Right lobe of liver (tissue), 6 donors: ENCODE measurements at regions not wholly inside any gene's neighbourhood (a gene's known extent, or its start where the extent isn't known, plus 50 kb on each side); places are given as distances from the start of the nearest gene placed in this dataset.
"Not testable (repeated sequence)": the region's sequence is repeated elsewhere in the genome, so short reads cannot be mapped to it uniquely, and the experiment has no call there.

ENCODE experiments used
- ATAC-seq, 4 donors: fragments of 200-7000 bp; cut with Tn5 transposase; one replicate each; pipeline ENCODE4 v1.9.1; 2020; ENCODE audit warnings: mild to moderate bottlenecking in 4 of 4, moderate library complexity in 4 of 4
- DNase-seq, 3 donors: peaks; one replicate each; pipeline ENCODE4 v3.0.0-alpha.2; 2020
- H3K27ac ChIP-seq, 3 donors: fragments of 200-600 bp; one replicate each; pipeline ENCODE4 v1.8.0; 2022
- H3K27me3 ChIP-seq, 2 donors: fragments of 200-600 bp; one replicate each; pipeline ENCODE4 v1.8.0; 2022
- H3K36me3 ChIP-seq, 4 donors: fragments of 200-600 bp; sonication (generic) in 1 of 4; one replicate each; pipeline versions ENCODE4 v1.5.1 to v1.8.0; 2017 to 2022; ENCODE audit warnings: control low read depth in 1 of 4
- H3K4me1 ChIP-seq, 4 donors: fragments of 200-600 bp; sonication (generic) in 1 of 4; one replicate each; pipeline versions ENCODE4 v1.5.1 to v1.8.0; 2017 to 2022; ENCODE audit warnings: control low read depth in 1 of 4
- H3K4me3 ChIP-seq, 3 donors: fragments of 200-600 bp; one replicate each; pipeline ENCODE4 v1.8.0; 2022
- H3K9me3 ChIP-seq, 4 donors: fragments of 200-600 bp; sonication (generic) in 1 of 4; one replicate each; pipeline versions ENCODE4 v1.5.1 to v1.8.0; 2017 to 2022; ENCODE audit warnings: control low read depth in 1 of 4
- POLR2A ChIP-seq: fragments of 450-650 bp; IDR thresholded peaks from one replicate; pipeline ENCODE4 v1.6.1; 2017; ENCODE audit warnings: antibody characterized with exemption, mild to moderate bottlenecking
- WGBS: methylation state at CpG from one replicate; pipeline ENCODE4 v1.1.6; 2018; ENCODE audit warnings: low coverage, low lambda C conversion rate; ENCODE audit not compliant: insufficient coverage; ENCODE audit errors: missing lambda C conversion rate; 5-methylcytosine and 5-hydroxymethylcytosine counted together
- intact Hi-C, 2 donors: fragments of 100-400 bp; cut with DNase I; formaldehyde crosslinking; loops; one replicate each; pipeline versions ENCODE4 v1.11.2 to v1.14.1; 2022
- TF ChIP-seq, protein P1 (sequence below), 4 donors: fragments of 200-600 bp in 3 of 4; fragments of 450-650 bp in 1 of 4; IDR thresholded peaks; one replicate each; pipeline versions ENCODE4 v1.5.1 to v1.8.0; 2016 to 2022; ENCODE audit warnings: antibody characterized with exemption in 4 of 4, mild to moderate bottlenecking in 2 of 4
- donor health status: DM: no; HTN: yes; CAD: no.
- donor health status: DM: no; HTN: no; CAD: no.
- donor health status: DM: no; HTN: no; CAD: no.
- donor health status: DM: no; HTN: yes; CAD: no.
- donor health status: DM: no; HTN: yes; CAD: no.

DNA sequence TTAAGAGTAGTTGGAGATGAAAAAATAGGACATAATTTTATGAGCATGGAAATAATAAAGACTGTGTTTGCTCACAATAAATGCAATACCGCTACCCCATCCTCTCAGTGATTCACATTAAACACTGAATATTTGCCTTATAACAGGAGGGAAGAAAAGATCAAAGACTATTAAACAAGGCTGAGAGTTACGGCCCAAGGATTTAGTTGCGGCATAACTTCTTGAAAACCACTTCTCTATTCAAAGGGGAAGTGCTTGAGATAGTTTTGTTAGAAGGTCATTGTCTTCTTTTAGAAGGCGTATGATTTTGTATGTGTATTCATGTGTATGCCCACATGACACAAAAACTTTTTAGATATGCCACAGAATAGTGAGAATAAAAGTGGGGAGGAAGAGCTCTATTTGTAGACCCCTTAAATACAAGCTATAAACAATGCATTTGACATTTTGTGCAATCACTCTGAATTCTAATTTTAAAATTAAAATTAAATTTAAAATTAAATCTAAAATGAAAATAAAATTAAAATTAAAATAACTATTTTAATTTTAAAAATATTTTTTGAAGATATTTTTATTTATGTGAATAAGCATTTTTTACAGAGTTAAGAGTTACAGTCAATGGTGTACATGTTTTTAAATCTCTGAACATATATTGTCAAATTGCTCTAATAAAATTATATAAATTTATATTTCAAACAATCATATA, 986.6 kb upstream of the ADAMTS5 start:
- Histone ChIP-seq H3K4me3 (no peak overlapping the region), H3K36me3 (no peaks in the 10 kb centered on the region), H3K9me3 (no peaks in the 10 kb centered on the region), H3K4me1 (no peaks in the 10 kb centered on the region), H3K27me3 (no peaks in the 10 kb centered on the region), H3K27ac (no peak overlapping the region)
- DNase-seq (no peak), ATAC-seq (no peak)
- 69% methylated on average over 4 of the region's 4 CpGs for WGBS
- intact Hi-C loops = no loop called here
- TF ChIP-seq POLR2A = no peak
- TF ChIP-seq, protein P1, sequence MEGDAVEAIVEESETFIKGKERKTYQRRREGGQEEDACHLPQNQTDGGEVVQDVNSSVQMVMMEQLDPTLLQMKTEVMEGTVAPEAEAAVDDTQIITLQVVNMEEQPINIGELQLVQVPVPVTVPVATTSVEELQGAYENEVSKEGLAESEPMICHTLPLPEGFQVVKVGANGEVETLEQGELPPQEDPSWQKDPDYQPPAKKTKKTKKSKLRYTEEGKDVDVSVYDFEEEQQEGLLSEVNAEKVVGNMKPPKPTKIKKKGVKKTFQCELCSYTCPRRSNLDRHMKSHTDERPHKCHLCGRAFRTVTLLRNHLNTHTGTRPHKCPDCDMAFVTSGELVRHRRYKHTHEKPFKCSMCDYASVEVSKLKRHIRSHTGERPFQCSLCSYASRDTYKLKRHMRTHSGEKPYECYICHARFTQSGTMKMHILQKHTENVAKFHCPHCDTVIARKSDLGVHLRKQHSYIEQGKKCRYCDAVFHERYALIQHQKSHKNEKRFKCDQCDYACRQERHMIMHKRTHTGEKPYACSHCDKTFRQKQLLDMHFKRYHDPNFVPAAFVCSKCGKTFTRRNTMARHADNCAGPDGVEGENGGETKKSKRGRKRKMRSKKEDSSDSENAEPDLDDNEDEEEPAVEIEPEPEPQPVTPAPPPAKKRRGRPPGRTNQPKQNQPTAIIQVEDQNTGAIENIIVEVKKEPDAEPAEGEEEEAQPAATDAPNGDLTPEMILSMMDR (IDR thresholded peaks at IDR 0.05) = no peak

DNA sequence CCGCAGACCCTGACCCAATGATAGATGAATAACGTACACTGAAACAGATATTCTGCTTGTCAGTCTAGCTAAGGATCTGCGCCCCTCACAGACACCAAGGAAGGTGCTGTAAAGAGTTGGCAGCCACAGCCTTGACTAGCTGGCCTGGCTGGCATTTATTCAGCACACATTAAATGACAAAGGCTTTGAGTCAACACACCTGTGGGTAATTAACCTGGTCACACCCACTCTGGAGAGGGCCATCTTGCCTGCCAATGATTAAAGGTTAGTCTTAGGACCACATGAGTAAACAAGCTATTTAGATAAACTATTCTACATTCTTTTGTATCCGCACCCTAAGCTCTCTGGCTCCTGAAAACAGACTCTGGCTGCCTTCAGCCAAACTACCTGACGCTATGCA, 982.2 kb upstream of the ADAMTS5 start:
- H3K9me3 ChIP-seq, H3K4me1 ChIP-seq, H3K4me3 ChIP-seq, H3K36me3 ChIP-seq, intact Hi-C loops, H3K27ac ChIP-seq, ATAC-seq, H3K27me3 ChIP-seq, DNase-seq: not testable (repeated sequence)
- WGBS = 63% methylated on average over 1 of the region's 5 CpGs

DNA sequence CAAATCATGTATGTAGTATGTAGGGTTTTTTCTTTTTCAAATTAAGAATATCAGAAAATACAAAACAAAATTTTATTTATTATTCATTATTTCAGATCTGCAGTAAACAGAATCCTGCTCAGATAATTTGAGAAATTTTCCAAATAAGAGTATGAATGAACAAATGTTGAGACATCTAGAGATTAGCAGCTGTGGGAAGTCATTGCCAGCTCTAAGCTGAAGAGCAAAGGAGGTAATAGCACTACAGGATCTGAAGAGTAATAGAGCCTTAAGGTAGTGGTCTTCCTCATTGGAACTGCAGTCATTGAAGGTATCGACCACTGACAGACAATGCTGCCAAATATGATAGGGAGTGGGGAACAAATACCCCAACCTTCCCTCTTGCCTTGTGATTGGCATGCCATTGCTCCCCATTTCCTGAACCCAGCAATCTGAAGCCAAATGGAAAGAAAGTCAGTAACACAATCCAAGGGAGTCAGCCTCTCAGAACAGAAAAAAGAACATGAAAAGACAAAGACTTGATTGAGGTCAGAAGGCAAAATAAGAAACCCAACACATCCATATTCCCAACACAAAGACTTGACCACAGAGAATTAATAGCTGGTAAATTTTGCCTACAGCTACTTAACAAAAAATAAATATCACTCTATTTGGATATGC, 963.4 kb upstream of the ADAMTS5 start:
- H3K27ac ChIP-seq = not testable (repeated sequence)
- no CpG with 5 or more reads among the region's 1 CpG for WGBS

DNA sequence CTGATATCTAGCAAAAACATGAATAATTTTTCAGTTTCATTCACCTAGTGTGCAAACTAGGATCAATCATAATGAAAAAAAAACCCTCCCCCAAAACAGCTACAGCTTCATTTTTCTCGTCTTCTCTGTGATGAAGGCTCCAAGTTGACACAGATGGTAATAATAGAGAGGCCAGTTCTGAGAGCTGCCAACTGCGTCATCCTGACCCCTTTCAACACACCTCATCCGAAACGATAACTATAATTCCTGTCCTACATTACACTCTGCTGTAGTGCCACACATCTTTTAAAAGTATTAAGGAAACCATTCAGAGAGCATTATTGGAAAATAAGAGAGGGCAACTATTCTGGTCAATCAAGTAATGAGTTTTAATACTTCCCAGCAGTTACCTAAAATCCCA, 962.3 kb upstream of the ADAMTS5 start:
- H3K4me3 ChIP-seq, H3K27me3 ChIP-seq, DNase-seq, H3K27ac ChIP-seq, H3K36me3 ChIP-seq, H3K4me1 ChIP-seq, H3K9me3 ChIP-seq, intact Hi-C loops, ATAC-seq: not testable (repeated sequence)
- 90% methylated on average over 4 of the region's 4 CpGs for WGBS

More for the DNA sequence above, 963.4 kb upstream of the ADAMTS5 start:
- H3K27me3 ChIP-seq, ATAC-seq, H3K36me3 ChIP-seq, H3K4me1 ChIP-seq, intact Hi-C loops, DNase-seq, H3K4me3 ChIP-seq, H3K9me3 ChIP-seq: not testable (repeated sequence)

DNA sequence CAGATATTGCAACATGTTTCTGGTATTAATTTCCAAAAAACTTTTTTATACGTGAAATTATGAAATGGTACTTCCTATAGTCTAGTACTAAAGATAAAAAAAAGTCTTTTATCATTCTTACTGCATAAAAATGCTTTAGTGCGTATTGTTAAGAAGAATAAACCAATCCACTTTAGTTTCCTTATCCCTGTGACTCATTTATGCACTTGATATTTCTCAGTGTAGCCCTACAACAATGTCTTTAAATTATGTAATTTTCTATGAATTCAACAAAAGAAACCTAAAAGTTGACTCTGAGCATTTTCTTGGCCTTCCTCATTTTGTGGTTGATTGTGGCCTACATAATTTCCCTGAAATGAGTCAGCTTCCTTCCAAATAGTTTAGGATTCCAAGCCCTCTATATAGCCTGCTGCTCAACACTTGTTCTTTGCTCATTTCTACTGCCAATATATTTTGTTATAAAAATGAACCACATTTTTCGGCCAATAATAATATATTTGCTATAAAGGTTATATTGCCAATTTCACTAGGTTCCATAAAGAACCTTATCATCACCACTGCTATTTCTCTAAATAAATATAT, 961.7 kb upstream of the ADAMTS5 start:
- H3K9me3 ChIP-seq, H3K27ac ChIP-seq, H3K27me3 ChIP-seq, H3K4me1 ChIP-seq, H3K36me3 ChIP-seq, DNase-seq, H3K4me3 ChIP-seq, intact Hi-C loops: not testable (repeated sequence)
- 42% methylated on average over 3 of the region's 3 CpGs for WGBS
- ATAC-seq = peak in 1 of 4 donors; percentile 54

DNA sequence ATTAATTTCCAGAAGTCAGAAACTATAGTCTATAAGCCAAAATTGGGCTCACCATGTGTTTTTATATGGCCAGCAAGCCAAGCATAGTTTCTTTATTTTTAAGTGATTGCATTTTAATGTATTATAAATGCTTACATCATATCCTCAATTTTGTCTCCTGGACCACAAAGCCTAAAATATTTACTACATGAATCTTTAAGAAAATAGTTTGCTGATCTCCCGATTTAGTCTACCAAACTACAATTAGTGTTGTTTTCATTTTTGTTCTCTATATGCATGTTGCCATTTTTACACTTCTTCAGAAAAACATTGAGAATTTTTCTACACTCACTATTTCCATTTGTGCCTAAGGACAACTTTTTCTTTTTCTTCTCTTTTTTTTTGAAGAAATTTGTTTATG, 954.5 kb upstream of the ADAMTS5 start:
- ATAC-seq, H3K4me1 ChIP-seq, intact Hi-C loops, H3K9me3 ChIP-seq, H3K27ac ChIP-seq, DNase-seq, H3K4me3 ChIP-seq, H3K27me3 ChIP-seq, H3K36me3 ChIP-seq: not testable (repeated sequence)
- 76% methylated on average over 1 of the region's 1 CpG for WGBS

DNA sequence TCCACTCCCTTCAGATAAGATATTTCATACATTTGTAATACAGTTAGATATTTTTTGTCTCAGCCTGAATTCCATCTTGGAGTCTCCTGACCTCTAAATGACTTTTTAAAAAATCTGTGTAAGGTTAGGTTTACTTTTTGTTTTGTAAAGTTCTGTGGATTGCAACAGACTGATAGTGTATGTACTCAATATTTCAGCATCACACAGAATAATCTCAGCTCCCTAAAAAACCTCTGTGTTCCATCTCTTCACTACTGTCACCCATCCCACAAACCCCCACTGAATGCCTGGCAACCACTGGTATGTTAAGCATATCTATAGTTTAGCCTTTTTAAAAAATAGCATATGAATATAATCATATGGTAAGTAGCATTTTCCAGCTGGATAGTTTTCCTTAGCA, 951.1 kb upstream of the ADAMTS5 start:
- H3K4me3 ChIP-seq, DNase-seq, intact Hi-C loops, H3K36me3 ChIP-seq, ATAC-seq, H3K27ac ChIP-seq, H3K9me3 ChIP-seq, H3K27me3 ChIP-seq, H3K4me1 ChIP-seq: not testable (repeated sequence)

DNA sequence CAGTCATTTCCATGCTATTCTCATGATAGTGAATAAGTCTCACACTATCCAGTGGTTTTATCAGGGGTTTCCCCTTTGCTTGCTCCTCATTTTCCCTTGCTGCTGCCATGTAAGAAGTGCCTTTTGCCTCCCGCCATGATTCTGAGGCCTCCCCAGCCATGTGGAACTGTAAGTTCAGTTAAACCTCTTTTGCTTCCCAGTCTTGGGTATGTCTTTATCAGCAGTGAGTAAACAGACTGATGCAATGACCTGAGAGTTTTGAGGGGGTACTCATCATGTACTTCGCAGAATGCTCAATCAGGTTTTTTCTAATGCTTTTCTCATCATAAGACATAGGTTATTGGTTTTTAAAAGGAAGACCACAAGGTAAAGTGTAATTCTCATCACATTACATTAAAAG, 949.4 kb upstream of the ADAMTS5 start:
- DNase-seq, H3K27ac ChIP-seq, H3K36me3 ChIP-seq, H3K4me3 ChIP-seq, H3K27me3 ChIP-seq, ATAC-seq, H3K4me1 ChIP-seq, H3K9me3 ChIP-seq, intact Hi-C loops: not testable (repeated sequence)
- WGBS = 73% methylated on average over 2 of the region's 2 CpGs

DNA sequence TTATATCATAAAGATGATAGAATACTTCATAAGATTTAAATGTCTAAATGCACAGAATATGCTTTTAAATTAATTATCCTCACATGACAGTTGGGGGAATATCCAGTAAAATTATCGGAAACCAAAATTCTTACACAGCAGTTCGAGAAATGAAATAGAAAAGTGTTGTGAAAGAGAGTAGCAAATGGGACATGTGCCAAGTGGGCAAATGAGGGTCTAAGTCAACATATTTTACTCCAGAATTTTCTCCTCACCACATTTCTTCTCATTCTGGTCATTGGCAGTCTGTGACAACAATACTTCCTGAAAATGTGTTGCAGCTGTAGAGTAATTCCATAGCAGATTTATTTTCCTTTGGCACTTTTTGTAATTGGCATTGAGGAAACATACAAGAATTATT, 945.2 kb upstream of the ADAMTS5 start:
- intact Hi-C loops, H3K36me3 ChIP-seq, DNase-seq, ATAC-seq, H3K4me3 ChIP-seq, H3K27me3 ChIP-seq, H3K27ac ChIP-seq, H3K9me3 ChIP-seq, H3K4me1 ChIP-seq: not testable (repeated sequence)
- 69% methylated on average over 2 of the region's 2 CpGs for whole genome bisulfite sequencing

DNA sequence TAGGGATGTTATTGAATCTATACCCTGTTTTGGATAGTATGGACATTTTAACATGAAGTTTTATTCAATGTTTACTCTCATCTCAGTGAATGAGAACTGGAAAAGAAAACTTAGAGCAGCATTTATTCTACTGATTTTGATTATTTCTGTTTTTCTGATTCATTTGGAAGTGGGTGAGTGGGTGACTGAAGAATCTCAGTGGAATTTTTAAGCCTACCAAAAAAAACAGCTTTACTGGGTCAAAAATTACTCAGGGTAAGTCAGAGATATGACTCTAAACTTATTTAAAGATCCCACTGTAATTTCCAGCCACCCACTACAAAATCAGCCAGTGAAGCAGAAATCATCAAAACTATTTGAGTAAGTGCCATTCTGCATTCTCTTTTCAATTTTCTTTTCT, 942.6 kb upstream of the ADAMTS5 start:
- H3K27ac ChIP-seq, H3K4me3 ChIP-seq, ATAC-seq, DNase-seq, H3K36me3 ChIP-seq, H3K9me3 ChIP-seq, H3K27me3 ChIP-seq, intact Hi-C loops, H3K4me1 ChIP-seq: not testable (repeated sequence)

DNA sequence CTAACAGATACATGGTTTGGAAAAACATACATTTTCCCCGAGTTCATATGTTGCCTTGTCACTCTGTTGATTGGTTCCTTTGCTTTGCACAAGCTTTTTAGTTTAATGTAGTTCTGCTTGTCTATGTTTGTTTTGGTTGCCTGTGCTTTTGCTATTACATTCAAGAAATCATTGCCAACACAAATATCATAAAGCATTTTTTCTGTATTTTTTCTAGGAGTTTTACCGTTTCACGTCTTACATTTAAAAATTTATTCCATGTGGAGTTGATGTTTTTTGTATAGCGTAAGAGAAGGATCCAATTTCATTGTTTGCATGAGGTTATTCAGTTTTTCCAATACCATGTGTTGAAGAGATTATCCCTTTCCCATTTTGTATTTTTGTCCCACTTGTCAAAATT, 941.9 kb upstream of the ADAMTS5 start:
- H3K27ac ChIP-seq, DNase-seq, H3K36me3 ChIP-seq, ATAC-seq, H3K27me3 ChIP-seq, H3K4me1 ChIP-seq, H3K4me3 ChIP-seq, intact Hi-C loops, H3K9me3 ChIP-seq: not testable (repeated sequence)
- 67% methylated on average over 4 of the region's 4 CpGs for WGBS
